IMR-90 (cell line): ENCODE measurements at regions not wholly inside any gene's neighbourhood (a gene's known extent, or its start where the extent isn't known, plus 50 kb on each side); places are given as distances from the start of the nearest gene placed in this dataset.

Experiments
- ATAC-seq: fragments of 200-7000 bp; cut with Tn5 transposase; 2 replicates; pipeline ENCODE4 v1.9.1; 2020; ENCODE audit warnings: low read depth, mild to moderate bottlenecking, moderate library complexity
- BruUV-seq: library from RNA; stranded (reverse); fragments of 400-500 nt; replicated peaks from 2 replicates; lab custom pipeline; 2021; lab: Mats Ljungman, UMichigan
- CTCF ChIA-PET: fragments of 300-600 bp; formaldehyde crosslinking; extraction: SDS; loops from one replicate; lab custom pipeline; 2021; ENCODE audit warnings: antibody characterized with exemption; lab: Yijun Ruan, JAX
- POLR2A ChIA-PET: fragments of 300-600 bp; sonication (Branson Sonifier 250); formaldehyde crosslinking; loops from one replicate; lab custom pipeline; 2022; ENCODE audit warnings: antibody characterized with exemption; ENCODE audit not compliant: unreplicated experiment; lab: Charles Lee
- DNase-seq: peaks from one replicate; pipeline ENCODE4 v3.0.0; 2013
- H2AFZ ChIP-seq: replicated peaks from 2 replicates; pipeline ENCODE3; 2013; ENCODE audit warnings: low read length, mild to moderate bottlenecking; ENCODE audit not compliant: poor library complexity
- H2AK5ac ChIP-seq: 2 replicates; pipeline ENCODE4 v1.6.1; 2013; ENCODE audit warnings: low read depth, low read length, inconsistent platforms
- H2AK9ac ChIP-seq: replicated peaks from 2 replicates; pipeline ENCODE3; 2013; ENCODE audit warnings: mild to moderate bottlenecking, low read depth, low read length, moderate library complexity; ENCODE audit not compliant: poor library complexity
- H2BK120ac ChIP-seq: 2 replicates; pipeline ENCODE4 v1.6.1; 2013; ENCODE audit warnings: low read depth, low read length, inconsistent platforms
- H2BK15ac ChIP-seq: 3 replicates; pipeline ENCODE4 v1.6.1; 2013; ENCODE audit warnings: low read depth, low read length, inconsistent platforms
- H2BK20ac ChIP-seq: 2 replicates; pipeline ENCODE4 v1.6.1; 2013; ENCODE audit warnings: low read depth, mild to moderate bottlenecking, inconsistent platforms, low read length, moderate library complexity
- H2BK5ac ChIP-seq: 2 replicates; pipeline ENCODE4 v1.6.1; 2013; ENCODE audit warnings: mild to moderate bottlenecking, low read depth, low read length, inconsistent platforms; ENCODE audit not compliant: poor library complexity, severe bottlenecking
- H3K14ac ChIP-seq: replicated peaks from 2 replicates; pipeline ENCODE4 v1.6.1; 2013; ENCODE audit warnings: low read depth, low read length, inconsistent platforms
- H3K18ac ChIP-seq: 2 replicates; pipeline ENCODE4 v1.6.1; 2013; ENCODE audit warnings: low read depth, low read length, control low read depth
- H3K23ac ChIP-seq: 2 replicates; pipeline ENCODE4 v1.6.1; 2013; ENCODE audit warnings: low read depth, low read length, inconsistent platforms
- H3K27ac ChIP-seq: 2 replicates; pipeline ENCODE4 v1.5.1; 2013; ENCODE audit warnings: mild to moderate bottlenecking, control low read depth, low read length; ENCODE audit not compliant: insufficient read depth
- H3K27me3 ChIP-seq: 2 replicates; pipeline ENCODE4 v1.6.1; 2013; ENCODE audit warnings: low read length; ENCODE audit not compliant: control insufficient read depth, insufficient read depth
- H3K36me3 ChIP-seq: 2 replicates; pipeline ENCODE4 v1.6.1; 2013; ENCODE audit warnings: low read length, mixed read lengths; ENCODE audit not compliant: control insufficient read depth, insufficient read depth
- H3K4ac ChIP-seq: 2 replicates; pipeline ENCODE4 v1.6.1; 2013; ENCODE audit warnings: low read depth, low read length, inconsistent platforms
- H3K4me1 ChIP-seq: 2 replicates; pipeline ENCODE4 v1.6.1; 2013; ENCODE audit warnings: low read length, mixed read lengths; ENCODE audit not compliant: control insufficient read depth, insufficient read depth
- H3K4me2 ChIP-seq: 2 replicates; pipeline ENCODE4 v1.6.1; 2013; ENCODE audit warnings: low read depth, mild to moderate bottlenecking, control low read depth, low read length, moderate library complexity
- H3K4me3 ChIP-seq: 2 replicates; pipeline ENCODE4 v1.5.1; 2013; ENCODE audit warnings: low read depth, mild to moderate bottlenecking, control low read depth, low read length, moderate library complexity; ENCODE audit not compliant: insufficient read depth
- H3K56ac ChIP-seq: 2 replicates; pipeline ENCODE4 v1.6.1; 2013; ENCODE audit warnings: low read length, inconsistent platforms; ENCODE audit not compliant: insufficient read depth; ENCODE audit errors: extremely low read depth
- H3K79me1 ChIP-seq, 2 experiments: 2 replicates each; pipeline ENCODE4 v1.6.1; 2013; ENCODE audit warnings: low read length in 2 of 2, inconsistent platforms in 1 of 2, low read depth in 1 of 2
- H3K9ac ChIP-seq: 2 replicates; pipeline ENCODE4 v1.6.1; 2013; ENCODE audit warnings: low read depth, low read length, control low read depth
- H3K9me1 ChIP-seq: 2 replicates; pipeline ENCODE4 v1.6.1; 2013; ENCODE audit warnings: low read length, inconsistent platforms; ENCODE audit not compliant: insufficient read depth
- H3K9me3 ChIP-seq: 2 replicates; pipeline ENCODE4 v1.6.1; 2013; ENCODE audit warnings: low read length; ENCODE audit not compliant: control insufficient read depth, insufficient read depth
- H4K20me1 ChIP-seq: 2 replicates; pipeline ENCODE4 v1.6.1; 2013; ENCODE audit warnings: low read length, inconsistent platforms; ENCODE audit not compliant: insufficient read depth
- H4K5ac ChIP-seq: 2 replicates; pipeline ENCODE4 v1.6.1; 2013; ENCODE audit warnings: mild to moderate bottlenecking, low read depth, low read length, control low read depth
- H4K8ac ChIP-seq, 2 experiments: 2 replicates each; pipeline ENCODE4 v1.6.1; 2013; ENCODE audit warnings: low read depth in 2 of 2, low read length in 2 of 2, control low read depth in 1 of 2, inconsistent platforms in 1 of 2
- H4K91ac ChIP-seq: 2 replicates; pipeline ENCODE4 v1.6.1; 2013; ENCODE audit warnings: low read depth, low read length, inconsistent platforms; ENCODE audit not compliant: insufficient read depth
- CEBPB ChIP-seq: IDR thresholded peaks from 2 replicates; pipeline ENCODE4 v1.6.1; 2012; ENCODE audit warnings: low read depth, low read length, improper control_type of control experiment
- CHD1 ChIP-seq: IDR thresholded peaks from 2 replicates; pipeline ENCODE4 v1.6.1; 2012; ENCODE audit warnings: low read depth, low read length, improper control_type of control experiment
- FOS ChIP-seq: fragments of 150-350 bp; IDR thresholded peaks from 2 replicates; pipeline ENCODE4 v1.6.1; 2016; ENCODE audit warnings: low read depth, low read length
- MAFK ChIP-seq: IDR thresholded peaks from 2 replicates; pipeline ENCODE4 v1.6.1; 2012; ENCODE audit warnings: low read depth, low read length, improper control_type of control experiment
- MAZ ChIP-seq: IDR thresholded peaks from 2 replicates; pipeline ENCODE4 v1.6.1; 2012; ENCODE audit warnings: low read depth, mild to moderate bottlenecking, low read length, improper control_type of control experiment, moderate library complexity, borderline replicate concordance
- MXI1 ChIP-seq: IDR thresholded peaks from 2 replicates; pipeline ENCODE4 v1.6.1; 2012; ENCODE audit warnings: low read depth, mild to moderate bottlenecking, low read length, moderate library complexity, borderline replicate concordance
- NFE2L2 ChIP-seq: fragments of 150-350 bp; IDR thresholded peaks from 2 replicates; pipeline ENCODE4 v1.6.1; 2016; ENCODE audit warnings: low read depth, mild to moderate bottlenecking, low read length
- RAD21 ChIP-seq: IDR thresholded peaks from 2 replicates; pipeline ENCODE4 v1.6.1; 2012; ENCODE audit warnings: low read length, improper control_type of control experiment
- RFX5 ChIP-seq: IDR thresholded peaks from 2 replicates; pipeline ENCODE4 v1.8.0; 2012; ENCODE audit warnings: low read depth, mild to moderate bottlenecking, low read length, moderate library complexity
- SMC3 ChIP-seq: fragments of 150-350 bp; IDR thresholded peaks from 2 replicates; pipeline ENCODE4 v1.6.1; 2016; ENCODE audit warnings: low read depth, mild to moderate bottlenecking, antibody characterized with exemption, low read length, moderate library complexity
- WGBS, 2 experiments: methylation state at CpG; one replicate each; pipeline versions ENCODE4 v1.1.5 to v1.1.7; 2013; ENCODE audit warnings: missing lambda C conversion rate in 2 of 2; ENCODE audit not compliant: insufficient read length in 1 of 2; ENCODE audit errors: extremely low coverage in 2 of 2; 5-methylcytosine and 5-hydroxymethylcytosine counted together
- dilution Hi-C: fragments of 300-500 bp; cut with HindIII; formaldehyde crosslinking; loops from one replicate; pipeline ENCODE4 v1.14.3; 2018; ENCODE audit warnings: low sequenced_read_pairs; ENCODE audit not compliant: unreplicated experiment
- in situ Hi-C: fragments of 300-500 bp; cut with MboI; formaldehyde crosslinking; loops from 3 replicates; pipeline ENCODE4 v1.14.3; 2019; ENCODE audit warnings: low sequenced_read_pairs, inconsistent platforms, mixed read lengths
- intact Hi-C: fragments of 100-400 bp; cut with micrococcal nuclease; formaldehyde crosslinking; loops from 2 replicates; pipeline ENCODE4 v1.10.0; 2022
- TF ChIP-seq, protein P1 (sequence below): fragments of 150-350 bp; IDR thresholded peaks from 2 replicates; pipeline ENCODE4 v1.6.1; 2017; ENCODE audit warnings: mild to moderate bottlenecking, antibody characterized with exemption, low read length, low read depth

DNA sequence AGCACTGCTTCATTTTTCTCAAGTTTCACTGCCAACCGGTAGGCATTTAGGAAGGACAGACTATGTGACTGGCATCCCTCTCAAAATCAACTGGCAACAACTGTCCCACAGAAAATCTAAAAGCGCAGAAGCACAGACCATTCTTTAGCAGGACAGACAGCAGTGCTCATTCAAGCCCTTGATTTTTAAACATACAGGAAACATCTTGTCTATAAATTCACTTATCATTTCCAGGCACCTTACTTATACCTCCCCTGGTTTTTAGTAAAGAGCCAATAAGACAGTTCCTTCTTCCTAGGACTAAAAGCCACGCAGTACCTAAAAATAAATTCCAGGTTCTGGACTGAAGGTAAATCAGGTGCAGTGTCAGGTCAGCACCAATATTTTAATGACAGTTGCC, 343.2 kb upstream of the WWC1 start:
- no peak for DNase-seq
- no peak overlapping the region for H3K4me2 ChIP-seq
- H3K18ac ChIP-seq = no peak overlapping the region
- H4K8ac ChIP-seq = peak overlapping the region in 1 of 2 experiments; percentile 51; a peak in 1 of 4 replicates
- H3K4me3 ChIP-seq = no peak overlapping the region
- H2AK5ac ChIP-seq = no peak overlapping the region; the same call in 1 of the 2 replicates
- intact Hi-C loops (loop anchor here (5.0 kb wide), 1 partner anchor 226 kb away; no protein-coding TSS in a partner anchor), in situ Hi-C loops (loop anchor here (10.0 kb wide), 1 partner anchor 223 kb away; no protein-coding TSS in a partner anchor), dilution Hi-C loops (no loop called here)
- no peak overlapping the region for H3K56ac ChIP-seq
- H4K5ac ChIP-seq = no peak overlapping the region
- ATAC-seq = no peak
- no peak overlapping the region for H3K27ac ChIP-seq
- H4K91ac ChIP-seq = no peak overlapping the region; the same call in 1 of the 2 replicates
- no peak overlapping the region for H3K23ac ChIP-seq
- TF ChIP-seq NFE2L2 (no peak), CHD1 (no peak), SMC3 (no peak), CEBPB (no peak), MAFK (no peak), MXI1 (no peak), FOS (no peak), MAZ (no peak), RFX5 (no peak), RAD21 (no peak)
- TF ChIP-seq, protein P1, sequence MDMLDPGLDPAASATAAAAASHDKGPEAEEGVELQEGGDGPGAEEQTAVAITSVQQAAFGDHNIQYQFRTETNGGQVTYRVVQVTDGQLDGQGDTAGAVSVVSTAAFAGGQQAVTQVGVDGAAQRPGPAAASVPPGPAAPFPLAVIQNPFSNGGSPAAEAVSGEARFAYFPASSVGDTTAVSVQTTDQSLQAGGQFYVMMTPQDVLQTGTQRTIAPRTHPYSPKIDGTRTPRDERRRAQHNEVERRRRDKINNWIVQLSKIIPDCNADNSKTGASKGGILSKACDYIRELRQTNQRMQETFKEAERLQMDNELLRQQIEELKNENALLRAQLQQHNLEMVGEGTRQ = no peak
- no peaks in the 10 kb centered on the region for H3K27me3 ChIP-seq
- no TSS peak for BruUV-seq
- 100% methylated on average over 1 of the region's 3 CpGs; no CpG with 5 or more reads in 1 of the 2 experiments for WGBS, 2 experiments
- H3K9ac ChIP-seq = no peak overlapping the region
- H3K36me3 ChIP-seq = no peaks in the 10 kb centered on the region
- no peaks in the 10 kb centered on the region for H3K9me3 ChIP-seq
- H3K79me1 ChIP-seq = no peaks in the 10 kb centered on the region
- peak overlapping the region; percentile 67; the same call in 2 of the 3 replicates for H2BK15ac ChIP-seq
- ChIA-PET POLR2A (no interaction called here), CTCF (no interaction called here)
- no peak overlapping the region for H2AK9ac ChIP-seq
- H3K4me1 ChIP-seq = peaks cover 15% of the 10 kb centered on the region
- H2AFZ ChIP-seq = no peak overlapping the region
- no peak overlapping the region; the same call in 1 of the 2 replicates for H3K14ac ChIP-seq
- peaks cover 6% of the 10 kb centered on the region for H3K9me1 ChIP-seq
- H2BK120ac ChIP-seq = peak overlapping the region; percentile 86; the same call in 1 of the 2 replicates
- H3K4ac ChIP-seq = no peak overlapping the region
- H2BK5ac ChIP-seq = no peak overlapping the region
- no peaks in the 10 kb centered on the region for H4K20me1 ChIP-seq
- H2BK20ac ChIP-seq = peak overlapping the region; percentile 51; the same call in 1 of the 2 replicates
